Transverse colon (tissue), 4 donors: ENCODE measurements at regions not wholly inside any gene's neighbourhood (a gene's known extent, or its start where the extent isn't known, plus 50 kb on each side); places are given as distances from the start of the nearest gene placed in this dataset.
"Not testable (repeated sequence)": the region's sequence is repeated elsewhere in the genome, so short reads cannot be mapped to it uniquely, and the experiment has no call there.

ENCODE experiments used
- DNase-seq: peaks from one replicate; pipeline ENCODE4 v3.0.0-alpha.2; 2019
- H3K27ac ChIP-seq, 4 donors: fragments of 200-600 bp; sonication (generic); 2 replicates each; pipeline ENCODE4 v1.5.1; 2016 to 2018; ENCODE audit warnings: inconsistent platforms in 4 of 4
- H3K27me3 ChIP-seq: fragments of 200-600 bp; sonication (generic); 2 replicates; pipeline ENCODE4 v1.5.1; 2017; ENCODE audit warnings: inconsistent platforms
- H3K36me3 ChIP-seq, 4 donors: fragments of 200-600 bp; sonication (generic); 2 replicates each; pipeline ENCODE4 v1.5.1; 2017 to 2019; ENCODE audit warnings: inconsistent platforms in 4 of 4
- H3K4me1 ChIP-seq, 4 donors: fragments of 200-600 bp; sonication (generic); 2 replicates each; pipeline ENCODE4 v1.5.1; 2017 to 2020; ENCODE audit warnings: inconsistent platforms in 4 of 4
- H3K4me3 ChIP-seq, 4 donors: fragments of 200-600 bp; sonication (generic); 1 replicate in 1 of 4; 2 replicates in 3 of 4; pipeline versions ENCODE4 v1.5.1 to v1.6.1; 2017 to 2019; ENCODE audit warnings: inconsistent platforms in 4 of 4
- H3K9me3 ChIP-seq, 2 donors: fragments of 200-600 bp; sonication (generic); 2 replicates each; pipeline ENCODE4 v1.5.1; 2017 to 2019; ENCODE audit warnings: inconsistent platforms in 2 of 2
- EP300 ChIP-seq: sonication (generic); formaldehyde crosslinking; IDR thresholded peaks from one replicate; pipeline ENCODE4 v1.6.1; 2017; ENCODE audit warnings: antibody characterized with exemption, low read depth
- POLR2A ChIP-seq: fragments of 450-650 bp; IDR thresholded peaks from one replicate; pipeline ENCODE4 v1.6.1; 2016; ENCODE audit warnings: antibody characterized with exemption, mild to moderate bottlenecking, moderate library complexity
- POLR2AphosphoS5 ChIP-seq, 3 donors: sonication (generic); formaldehyde crosslinking; IDR thresholded peaks; one replicate each; pipeline ENCODE4 v1.6.1; 2016; ENCODE audit warnings: antibody characterized with exemption in 3 of 3
- WGBS, 2 donors: methylation state at CpG; one replicate each; pipeline ENCODE4 v1.1.5; 2018; ENCODE audit warnings: low coverage in 1 of 2; 5-methylcytosine and 5-hydroxymethylcytosine counted together
- in situ Hi-C, 4 donors: fragments of 200-750 bp; cut with MboI; loops; one replicate each; pipeline versions ENCODE4 v1.15.0 to v1.15.1; 2017; ENCODE audit warnings: low sequenced_read_pairs in 3 of 4, low pct_ligation_motif_present in 1 of 4, low pct_unique_long_range_greater_than_20kb in 1 of 4
- intact Hi-C: fragments of 100-400 bp; cut with DNase I; formaldehyde crosslinking; loops from one replicate; pipeline ENCODE4 v1.15.1; 2023; ENCODE audit warnings: low total_unique reads
- TF ChIP-seq, protein P1 (sequence below), 5 experiments: fragments of 200-600 bp in 3 of 5; fragments of 450-650 bp in 2 of 5; sonication (generic) in 3 of 5; IDR thresholded peaks; 1 replicate in 2 of 5; 2 replicates in 3 of 5; pipeline ENCODE4 v1.5.1; 2016 to 2017; ENCODE audit warnings: antibody characterized with exemption in 5 of 5, inconsistent platforms in 3 of 5, mild to moderate bottlenecking in 2 of 5, moderate library complexity in 1 of 5

DNA sequence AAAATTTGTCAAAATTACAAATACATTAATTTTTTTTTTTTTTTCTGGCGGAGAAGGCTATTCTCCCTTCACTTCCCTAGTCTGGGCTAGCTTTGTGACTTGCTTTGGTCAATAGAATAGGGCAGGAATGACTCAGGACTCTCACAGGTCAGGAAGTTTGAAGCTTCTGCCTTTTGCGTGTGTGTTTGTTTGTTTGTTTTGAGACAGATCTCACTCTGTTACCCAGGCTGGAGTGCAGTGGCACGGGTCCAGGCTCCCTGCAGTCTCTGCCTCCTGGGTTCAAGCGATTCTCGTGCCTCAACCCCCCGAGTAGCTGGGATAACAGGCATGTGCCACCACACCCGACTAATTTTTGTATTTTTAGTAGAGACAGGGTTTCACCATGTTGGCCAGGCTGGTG, 55.9 kb upstream of the USP9X start:
- in situ Hi-C loops = no loop called here

DNA sequence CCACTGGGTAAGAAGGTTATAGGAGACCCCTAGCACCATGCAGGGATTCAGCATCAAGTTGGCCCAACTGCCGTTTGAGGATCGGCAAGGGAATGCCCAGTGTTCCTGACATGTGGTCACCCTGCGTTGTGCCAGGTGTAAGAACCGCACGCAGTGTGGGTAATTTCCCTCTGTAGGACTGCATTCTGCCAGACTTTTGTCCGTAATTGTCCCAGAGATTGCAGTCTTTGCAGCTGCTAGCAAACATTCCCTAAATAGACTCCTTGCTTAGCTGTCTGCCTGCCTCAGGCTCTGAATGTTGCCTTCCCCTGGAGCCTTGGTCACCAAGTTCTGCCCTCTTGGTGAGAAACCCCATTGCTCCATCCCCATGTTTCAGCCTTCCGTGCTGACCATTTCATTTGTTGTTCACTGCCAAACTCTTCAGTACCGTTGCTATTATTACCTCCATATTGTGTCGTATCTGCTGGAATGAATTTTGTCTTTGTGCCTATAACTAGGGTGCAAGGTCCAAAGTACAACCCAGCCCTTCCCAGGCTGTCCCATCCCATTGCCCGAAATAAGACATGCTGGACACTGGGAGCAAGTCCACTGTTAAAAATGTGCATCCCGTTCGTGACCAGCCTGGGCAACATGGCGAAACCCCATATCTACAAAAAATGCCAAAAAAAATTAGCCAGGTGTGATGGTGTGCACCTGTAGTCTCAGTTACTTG, 53.8 kb upstream of the USP9X start:
- peak; percentile 14 for DNase-seq
- Histone ChIP-seq H3K36me3 (no peaks in the 10 kb centered on the region), H3K27ac (peak overlapping the region; percentile 38 to 64 (median 56)), H3K4me3 (no peak overlapping the region), H3K4me1 (peaks cover 0 to 23% (median 0%) of the 10 kb centered on the region in 4 donors), H3K27me3 (no peaks in the 10 kb centered on the region), H3K9me3 (no peaks in the 10 kb centered on the region)
- WGBS, 2 donors = 65% methylated on average over 13 of the region's 13 CpGs; no CpG with 5 or more reads in 1 of the 2 donors
- intact Hi-C loops = no loop called here
- TF ChIP-seq, protein P1, sequence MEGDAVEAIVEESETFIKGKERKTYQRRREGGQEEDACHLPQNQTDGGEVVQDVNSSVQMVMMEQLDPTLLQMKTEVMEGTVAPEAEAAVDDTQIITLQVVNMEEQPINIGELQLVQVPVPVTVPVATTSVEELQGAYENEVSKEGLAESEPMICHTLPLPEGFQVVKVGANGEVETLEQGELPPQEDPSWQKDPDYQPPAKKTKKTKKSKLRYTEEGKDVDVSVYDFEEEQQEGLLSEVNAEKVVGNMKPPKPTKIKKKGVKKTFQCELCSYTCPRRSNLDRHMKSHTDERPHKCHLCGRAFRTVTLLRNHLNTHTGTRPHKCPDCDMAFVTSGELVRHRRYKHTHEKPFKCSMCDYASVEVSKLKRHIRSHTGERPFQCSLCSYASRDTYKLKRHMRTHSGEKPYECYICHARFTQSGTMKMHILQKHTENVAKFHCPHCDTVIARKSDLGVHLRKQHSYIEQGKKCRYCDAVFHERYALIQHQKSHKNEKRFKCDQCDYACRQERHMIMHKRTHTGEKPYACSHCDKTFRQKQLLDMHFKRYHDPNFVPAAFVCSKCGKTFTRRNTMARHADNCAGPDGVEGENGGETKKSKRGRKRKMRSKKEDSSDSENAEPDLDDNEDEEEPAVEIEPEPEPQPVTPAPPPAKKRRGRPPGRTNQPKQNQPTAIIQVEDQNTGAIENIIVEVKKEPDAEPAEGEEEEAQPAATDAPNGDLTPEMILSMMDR (IDR thresholded peaks at IDR 0.05) = no peak
- TF ChIP-seq POLR2A = no peak
- in situ Hi-C loops = no loop called here

More for the DNA sequence above, 55.9 kb upstream of the USP9X start:
- Histone ChIP-seq H3K27ac (no peak overlapping the region), H3K27me3 (no peaks in the 10 kb centered on the region), H3K36me3 (no peaks in the 10 kb centered on the region), H3K9me3 (no peaks in the 10 kb centered on the region), H3K4me3 (no peak overlapping the region), H3K4me1 (peaks cover 0 to 24% (median 2%) of the 10 kb centered on the region in 4 donors)
- WGBS, 2 donors = 58 to 66% methylated on average over 2 to 7 of the region's 7 CpGs
- intact Hi-C loops = no loop called here
- TF ChIP-seq EP300 (no peak), POLR2AphosphoS5 (IDR thresholded peaks at IDR 0.05) (no peak), POLR2A (no peak)
- TF ChIP-seq, protein P1 (IDR thresholded peaks at IDR 0.05) = no peak
- DNase-seq = no peak

DNA sequence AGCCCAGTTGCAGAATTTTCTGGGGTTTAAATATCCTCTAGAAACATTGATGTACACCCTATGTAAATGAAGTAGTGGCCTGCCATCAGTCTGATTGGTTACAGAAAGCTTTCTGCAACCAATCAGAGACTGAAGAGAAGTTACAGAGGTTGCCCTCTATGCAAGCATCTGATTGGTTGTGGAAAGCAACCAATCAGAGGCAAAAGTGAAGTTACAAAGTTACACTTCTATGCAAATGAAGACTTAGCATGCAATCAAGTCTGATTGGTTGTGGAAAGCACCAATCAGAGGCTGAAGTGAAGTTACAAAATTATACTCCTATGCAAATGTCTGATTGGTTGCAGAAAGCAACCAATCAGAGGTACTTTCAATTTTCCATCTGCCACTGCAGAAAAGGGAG, 51.9 kb upstream of the USP9X start:
- no peak for DNase-seq
- no peaks in the 10 kb centered on the region for H3K36me3 ChIP-seq
- no peak for TF ChIP-seq POLR2AphosphoS5 (IDR thresholded peaks at IDR 0.05)
- no peak for TF ChIP-seq POLR2A
- TF ChIP-seq, protein P1 (IDR thresholded peaks at IDR 0.05) = no peak
- TF ChIP-seq EP300 = no peak
- H3K9me3 ChIP-seq = no peaks in the 10 kb centered on the region
- H3K27ac ChIP-seq = no peak overlapping the region
- in situ Hi-C loops (no loop called here), intact Hi-C loops (no loop called here)
- H3K27me3 ChIP-seq = no peaks in the 10 kb centered on the region
- H3K4me1 ChIP-seq = peaks cover 0 to 12% (median 0%) of the 10 kb centered on the region in 4 donors
- H3K4me3 ChIP-seq = no peak overlapping the region

DNA sequence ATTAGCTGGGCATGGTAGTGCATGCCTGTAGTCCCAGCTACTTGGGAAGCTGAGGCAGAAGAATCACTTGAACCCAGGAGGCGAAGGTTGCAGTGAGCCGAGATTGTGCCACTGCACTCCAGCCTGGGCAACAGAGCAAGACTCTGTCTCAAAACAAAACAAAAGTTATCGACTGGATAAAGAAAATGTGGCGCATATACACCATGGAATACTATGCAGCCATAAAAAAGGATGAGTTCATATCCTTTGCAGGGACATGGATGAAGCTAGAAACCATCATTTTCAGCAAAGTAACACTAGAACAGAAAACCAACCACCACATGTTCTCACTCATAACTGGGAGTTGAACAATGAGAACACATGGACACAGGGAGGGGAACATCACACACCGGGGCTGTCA, 50.3 kb upstream of the USP9X start:
- peak overlapping the region in 1 of 4 donors; percentile 73 for H3K27ac ChIP-seq
- DNase-seq, in situ Hi-C loops, intact Hi-C loops, H3K9me3 ChIP-seq, H3K27me3 ChIP-seq, H3K36me3 ChIP-seq, H3K4me3 ChIP-seq: not testable (repeated sequence)
- WGBS, 2 donors = 95% methylated on average over 5 of the region's 5 CpGs; no CpG with 5 or more reads in 1 of the 2 donors
- peaks cover 0 to 12% (median 0%) of the 10 kb centered on the region in 4 donors for H3K4me1 ChIP-seq
